ENCODE measurements at regions not wholly inside any gene's neighbourhood (a gene's known extent, or its start where the extent isn't known, plus 50 kb on each side); places are given as distances from the start of the nearest gene placed in this dataset.
"Not testable (repeated sequence)": the region's sequence is repeated elsewhere in the genome, so short reads cannot be mapped to it uniquely, and the experiment has no call there.

- in situ Hi-C loops (cut with MboI): no loop called here
- Histone ChIP-seq H3K4me3 (no peak overlapping the region), H4K20me1 (ENCODE audit: insufficient read depth) (no peaks in the 10 kb centered on the region), H3K79me2 (ENCODE audit: insufficient read depth) (no peaks in the 10 kb centered on the region), H3K36me3 (ENCODE audit: low read depth) (no peaks in the 10 kb centered on the region), H3K4me2 (ENCODE audit: unreplicated experiment) (no peak overlapping the region), H3K27ac (no peak overlapping the region), H3K4me1 (ENCODE audit: insufficient read depth) (no peaks in the 10 kb centered on the region), H3K9me3 (ENCODE audit: low read depth) (no peaks in the 10 kb centered on the region), H3K9me2 (ENCODE audit: insufficient read depth) (no peaks in the 10 kb centered on the region), H2AFZ (no peak overlapping the region), H3K27me3 (replicated peaks; ENCODE audit: insufficient read depth) (no peaks in the 10 kb centered on the region), H3F3A (ENCODE audit: insufficient read depth) (no peaks in the 10 kb centered on the region), H3K9ac (no peak overlapping the region)
- DNase-seq: peak; percentile 5
- 4 to 14% methylated on average over 4 of the region's 4 CpGs for WGBS, 2 experiments (ENCODE audit: low coverage in 1 of 2, low lambda C conversion rate in 2 of 2, missing lambda C conversion rate in 2 of 2)
- TF ChIP-seq EZH2phosphoT487 (IDR thresholded peaks at IDR 0.05; ENCODE audit: insufficient read depth, low read depth) (no peak), EZH2 (IDR thresholded peaks at IDR 0.05; ENCODE audit: insufficient read depth, poor library complexity, severe bottlenecking) (no peak)
Observed at GRCh38 chr4:60463857-60464502, 736.1 kb upstream of the ADGRL3 start.

- no peaks in the 10 kb centered on the region for H3K27me3 ChIP-seq (replicated peaks; ENCODE audit: insufficient read depth)
- H3K9ac ChIP-seq: no peak overlapping the region
- H3K4me3 ChIP-seq: no peak overlapping the region
- TF ChIP-seq EZH2phosphoT487 (IDR thresholded peaks at IDR 0.05; ENCODE audit: insufficient read depth, low read depth) (no peak), EZH2 (IDR thresholded peaks at IDR 0.05; ENCODE audit: insufficient read depth, poor library complexity, severe bottlenecking) (no peak)
- no peaks in the 10 kb centered on the region for H3K4me1 ChIP-seq (ENCODE audit: insufficient read depth)
- H3K9me2 ChIP-seq (ENCODE audit: insufficient read depth): no peaks in the 10 kb centered on the region
- H3K9me3 ChIP-seq (ENCODE audit: low read depth): no peaks in the 10 kb centered on the region
- no peak overlapping the region for H3K4me2 ChIP-seq (ENCODE audit: unreplicated experiment)
- no peak for DNase-seq
- WGBS, 2 experiments (ENCODE audit: low coverage in 1 of 2, low lambda C conversion rate in 2 of 2, missing lambda C conversion rate in 2 of 2): 41 to 42% methylated on average over 2 of the region's 2 CpGs
- in situ Hi-C loops (cut with MboI): no loop called here
- H3K27ac ChIP-seq: no peak overlapping the region
- H2AFZ ChIP-seq: no peak overlapping the region
- no peaks in the 10 kb centered on the region for H3F3A ChIP-seq (ENCODE audit: insufficient read depth)
- H3K36me3 ChIP-seq (ENCODE audit: low read depth): no peaks in the 10 kb centered on the region
- no peaks in the 10 kb centered on the region for H4K20me1 ChIP-seq (ENCODE audit: insufficient read depth)
- H3K79me2 ChIP-seq (ENCODE audit: insufficient read depth): no peaks in the 10 kb centered on the region
Observed at GRCh38 chr4:60482921-60483351, 717.2 kb upstream of the ADGRL3 start.

GRCh38 chr4:60485276-60485675 lies 714.9 kb upstream of the ADGRL3 start:
- Histone ChIP-seq H3K4me3 (no peak overlapping the region), H3F3A (ENCODE audit: insufficient read depth) (no peaks in the 10 kb centered on the region), H3K4me2 (ENCODE audit: unreplicated experiment) (no peak overlapping the region), H2AFZ (no peak overlapping the region), H3K4me1 (ENCODE audit: insufficient read depth) (no peaks in the 10 kb centered on the region), H3K27me3 (replicated peaks; ENCODE audit: insufficient read depth) (no peaks in the 10 kb centered on the region), H3K79me2 (ENCODE audit: insufficient read depth) (no peaks in the 10 kb centered on the region), H3K9me3 (ENCODE audit: low read depth) (no peaks in the 10 kb centered on the region), H3K36me3 (ENCODE audit: low read depth) (no peaks in the 10 kb centered on the region), H3K9me2 (ENCODE audit: insufficient read depth) (no peaks in the 10 kb centered on the region), H3K9ac (no peak overlapping the region), H3K27ac (no peak overlapping the region), H4K20me1 (ENCODE audit: insufficient read depth) (no peaks in the 10 kb centered on the region)
- WGBS, 2 experiments (ENCODE audit: low coverage in 1 of 2, low lambda C conversion rate in 2 of 2, missing lambda C conversion rate in 2 of 2): 31 to 32% methylated on average over 3 of the region's 3 CpGs
- in situ Hi-C loops (cut with MboI): no loop called here
- TF ChIP-seq EZH2 (IDR thresholded peaks at IDR 0.05; ENCODE audit: insufficient read depth, poor library complexity, severe bottlenecking) (no peak), EZH2phosphoT487 (IDR thresholded peaks at IDR 0.05; ENCODE audit: insufficient read depth, low read depth) (no peak)
- DNase-seq: no peak

- H2AFZ ChIP-seq; H3K27ac ChIP-seq; H3K36me3 ChIP-seq (ENCODE audit: low read depth); H3K79me2 ChIP-seq (ENCODE audit: insufficient read depth); H3K9me3 ChIP-seq (ENCODE audit: low read depth); H3K27me3 ChIP-seq (replicated peaks; ENCODE audit: insufficient read depth); H3F3A ChIP-seq (ENCODE audit: insufficient read depth); DNase-seq; H3K4me3 ChIP-seq; H3K4me1 ChIP-seq (ENCODE audit: insufficient read depth); H3K4me2 ChIP-seq (ENCODE audit: unreplicated experiment); H3K9ac ChIP-seq; H4K20me1 ChIP-seq (ENCODE audit: insufficient read depth); H3K9me2 ChIP-seq (ENCODE audit: insufficient read depth); in situ Hi-C loops (cut with MboI): not testable (repeated sequence)
- WGBS, 2 experiments (ENCODE audit: low coverage in 1 of 2, low lambda C conversion rate in 2 of 2, missing lambda C conversion rate in 2 of 2): 19 to 33% methylated on average over 3 of the region's 3 CpGs
Observed at GRCh38 chr4:60487118-60487761, 712.9 kb upstream of the ADGRL3 start.

All from GM23248 (cell line).